Psoas muscle (tissue), 7 donors: ENCODE measurements at regions not wholly inside any gene's neighbourhood (a gene's known extent, or its start where the extent isn't known, plus 50 kb on each side); places are given as distances from the start of the nearest gene placed in this dataset.

ENCODE experiments used
- ATAC-seq, 4 donors: fragments of 200-7000 bp; cut with Tn5 transposase; one replicate each; pipeline ENCODE4 v1.9.1; 2020; ENCODE audit warnings: moderate library complexity in 3 of 4, mild to moderate bottlenecking in 2 of 4
- DNase-seq, 2 donors: peaks; one replicate each; pipeline ENCODE4 v3.0.0-alpha.2; 2020
- H3K27ac ChIP-seq: fragments of 200-600 bp; one replicate; pipeline ENCODE4 v1.8.0; 2022
- H3K27me3 ChIP-seq, 3 donors: fragments of 200-600 bp in 1 of 3; one replicate each; pipeline versions ENCODE4 v1.6.1 to v1.8.0; 2013 to 2022; ENCODE audit warnings: low read length in 2 of 3, mild to moderate bottlenecking in 2 of 3, moderate library complexity in 1 of 3; ENCODE audit not compliant: insufficient read depth in 3 of 3
- H3K36me3 ChIP-seq, 2 donors: fragments of 200-600 bp in 1 of 2; one replicate each; pipeline versions ENCODE4 v1.6.1 to v1.8.0; 2013 to 2022; ENCODE audit warnings: low read depth in 1 of 2, mild to moderate bottlenecking in 1 of 2, moderate library complexity in 1 of 2; ENCODE audit not compliant: insufficient read depth in 1 of 2
- H3K4me1 ChIP-seq: fragments of 200-600 bp; one replicate; pipeline ENCODE4 v1.8.0; 2022
- H3K4me3 ChIP-seq: fragments of 200-600 bp; one replicate; pipeline ENCODE4 v1.8.0; 2022; ENCODE audit warnings: mild to moderate bottlenecking
- H3K9me3 ChIP-seq: fragments of 200-600 bp; one replicate; pipeline ENCODE4 v1.8.0; 2022
- CTCF ChIP-seq: fragments of 200-600 bp; IDR thresholded peaks from one replicate; pipeline ENCODE4 v1.8.0; 2022; ENCODE audit warnings: antibody characterized with exemption
- WGBS, 3 donors: extraction: QIAGEN DNeasy Blood & Tissue Kit; methylation state at CpG; one replicate each; pipeline versions ENCODE4 v1.1.6 to v1.1.7; 2013; 5-methylcytosine and 5-hydroxymethylcytosine counted together
- intact Hi-C, 2 donors: fragments of 100-400 bp; cut with DNase I; formaldehyde crosslinking; loops; one replicate each; pipeline versions ENCODE4 v1.11.0 to v1.14.2; 2022
- donor health status: healthy with polysubstance abuse.
- donor health status: DM: no; HTN: no; CAD: no; lungs with moderate emphysema.
- donor health status: Bipolar disorder and iron deficiency.
- donor health status: healthy.
- donor health status: DM: yes; HTN: yes; CAD: no.
- donor health status: DM: no; HTN: no; CAD: no.
- donor health status: DM: yes; HTN: yes; CAD: no.

GRCh38 chr5:103340132-103340531 lies 81.6 kb downstream of the MACIR start:
- intact Hi-C loops: no loop called here
- no peak for ATAC-seq
- 87 to 90% (median 89%) methylated on average over 2 of the region's 2 CpGs for WGBS, 3 donors

GRCh38 chr5:103336941-103337340 lies 78.4 kb downstream of the MACIR start:
- no peak for TF ChIP-seq CTCF
- H3K27me3 ChIP-seq: no peaks in the 10 kb centered on the region

More at GRCh38 chr5:103340132-103340531, 81.6 kb downstream of the MACIR start:
- H3K27ac ChIP-seq: no peak overlapping the region
- H3K9me3 ChIP-seq: no peaks in the 10 kb centered on the region
- TF ChIP-seq CTCF: no peak
- DNase-seq: no peak
- H3K36me3 ChIP-seq: no peaks in the 10 kb centered on the region
- H3K27me3 ChIP-seq: no peaks in the 10 kb centered on the region
- H3K4me3 ChIP-seq: no peak overlapping the region
- no peaks in the 10 kb centered on the region for H3K4me1 ChIP-seq

GRCh38 chr5:103333376-103333775 lies 74.8 kb downstream of the MACIR start:
- Histone ChIP-seq H3K27me3 (no peaks in the 10 kb centered on the region), H3K27ac (no peak overlapping the region), H3K9me3 (no peaks in the 10 kb centered on the region), H3K36me3 (no peaks in the 10 kb centered on the region), H3K4me3 (no peak overlapping the region), H3K4me1 (no peaks in the 10 kb centered on the region)
- intact Hi-C loops: no loop called here
- ATAC-seq (no peak), DNase-seq (no peak)
- WGBS, 3 donors: 64 to 77% (median 68%) methylated on average over 2 of the region's 2 CpGs
- no peak for TF ChIP-seq CTCF

More at GRCh38 chr5:103336941-103337340, 78.4 kb downstream of the MACIR start:
- whole genome bisulfite sequencing, 3 donors: 71 to 83% (median 79%) methylated on average over 2 of the region's 2 CpGs
- Histone ChIP-seq H3K4me3 (no peak overlapping the region), H3K4me1 (no peaks in the 10 kb centered on the region), H3K36me3 (no peaks in the 10 kb centered on the region), H3K27ac (no peak overlapping the region), H3K9me3 (no peaks in the 10 kb centered on the region)
- DNase-seq (no peak), ATAC-seq (no peak)
- intact Hi-C loops: no loop called here

- Histone ChIP-seq H3K27ac (no peak overlapping the region), H3K9me3 (no peaks in the 10 kb centered on the region), H3K36me3 (no peaks in the 10 kb centered on the region), H3K27me3 (no peaks in the 10 kb centered on the region), H3K4me3 (no peak overlapping the region), H3K4me1 (no peaks in the 10 kb centered on the region)
- DNase-seq: no peak
- TF ChIP-seq CTCF: no peak
- no peak for ATAC-seq
- intact Hi-C loops: no loop called here
- WGBS, 3 donors: 85 to 92% (median 87%) methylated on average over 2 of the region's 2 CpGs
These were observed 72.3 kb downstream of the MACIR start for GRCh38 chr5:103330875-103331274.
